ENCODE measurements at regions not wholly inside any gene's neighbourhood (a gene's known extent, or its start where the extent isn't known, plus 50 kb on each side); places are given as distances from the start of the nearest gene placed in this dataset.
A peak's percentile ranks its signal among the peaks of the same experiment; 100 is the strongest.
"Not testable (repeated sequence)": the region's sequence is repeated elsewhere in the genome, so short reads cannot be mapped to it uniquely, and the experiment has no call there.

DNA sequence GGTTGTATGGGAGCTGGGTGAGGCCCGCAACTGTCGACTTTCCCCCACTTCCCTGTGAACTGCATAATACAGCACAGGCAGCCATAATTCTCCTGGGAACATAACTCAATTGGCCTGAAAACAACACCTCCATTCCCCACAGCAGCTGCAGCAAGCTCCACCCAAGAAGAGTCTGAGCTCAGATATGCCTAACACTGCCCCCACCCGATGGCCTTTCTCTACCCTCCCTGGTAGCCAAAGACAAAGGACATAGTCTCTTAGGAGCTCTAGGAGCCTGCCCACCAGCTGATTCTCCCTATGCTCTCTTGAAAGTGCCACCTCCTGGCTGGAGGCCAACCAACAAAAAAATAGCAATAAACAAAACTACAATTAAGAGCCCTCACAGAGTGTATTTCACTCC, 542.7 kb upstream of the LMO3 start:
- Histone ChIP-seq H3K27me3 (ENCODE audit: insufficient read depth, low read length) (no peaks in the 10 kb centered on the region), H3K9me3 (ENCODE audit: control insufficient read depth in 1 of 2, low read length in 2 of 2) (no peaks in the 10 kb centered on the region), H3K4me3 (ENCODE audit: low read length in 2 of 2) (no peak overlapping the region), H3K36me3 (ENCODE audit: insufficient read depth, low read length) (no peaks in the 10 kb centered on the region), H3K27ac (ENCODE audit: low read depth, low read length) (no peak overlapping the region), H3K4me1 (ENCODE audit: insufficient read depth, low read length) (no peaks in the 10 kb centered on the region)
- ChIA-PET CTCF (ENCODE audit: partially characterized antibody) (no interaction called here), POLR2A (ENCODE audit: partially characterized antibody) (no interaction called here)
- no peak overlapping the region for H3K27ac Mint-ChIP-seq
- peak in 1 of 5 donors; percentile 17 for DNase-seq
- no peak overlapping the region for H3K4me3 Mint-ChIP-seq
- intact Hi-C loops (cut with micrococcal nuclease): no loop called here
- H3K4me1 Mint-ChIP-seq: no peaks in the 10 kb centered on the region
- H3K27me3 Mint-ChIP-seq: no peaks in the 10 kb centered on the region
- peaks cover 4 to 26% (median 18%) of the 10 kb centered on the region in 8 donors for H3K9me3 Mint-ChIP-seq
- no peaks in the 10 kb centered on the region for H3K36me3 Mint-ChIP-seq

DNA sequence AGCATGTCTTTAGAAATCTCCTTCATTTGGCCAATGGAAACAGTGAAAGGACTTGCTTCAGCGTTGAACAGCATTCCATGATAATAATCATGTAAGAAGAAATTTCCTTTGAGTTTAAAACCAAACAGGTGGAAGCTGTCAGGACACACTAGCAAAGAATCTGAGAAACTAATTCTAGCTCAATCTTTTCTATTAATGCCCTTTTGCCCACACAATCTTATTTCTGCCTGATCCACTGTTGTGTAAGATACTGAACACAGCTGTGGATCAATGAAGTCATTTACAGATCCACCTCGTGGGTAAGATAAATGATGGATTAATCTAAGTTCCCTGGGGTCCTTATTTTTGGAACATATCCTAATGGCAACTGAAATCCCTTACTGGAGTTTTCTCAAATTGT, 536.9 kb upstream of the LMO3 start:
- intact Hi-C loops (cut with micrococcal nuclease): no loop called here
- H3K4me1 ChIP-seq (ENCODE audit: insufficient read depth, low read length): no peaks in the 10 kb centered on the region
- Mint-ChIP-seq H3K27ac (no peak overlapping the region), H3K9me3 (peaks cover 1 to 13% (median 5%) of the 10 kb centered on the region in 8 donors), H3K4me3 (no peak overlapping the region), H3K27me3 (no peaks in the 10 kb centered on the region), H3K36me3 (no peaks in the 10 kb centered on the region), H3K4me1 (no peaks in the 10 kb centered on the region)
- H3K27ac ChIP-seq (ENCODE audit: low read depth, low read length): no peak overlapping the region
- H3K9me3 ChIP-seq (ENCODE audit: control insufficient read depth in 1 of 2, low read length in 2 of 2): peaks cover 0 to 3% of the 10 kb centered on the region in 2 donors
- H3K36me3 ChIP-seq (ENCODE audit: insufficient read depth, low read length): no peaks in the 10 kb centered on the region
- no peaks in the 10 kb centered on the region for H3K27me3 ChIP-seq (ENCODE audit: insufficient read depth, low read length)
- ChIA-PET POLR2A (ENCODE audit: partially characterized antibody) (no interaction called here), CTCF (ENCODE audit: partially characterized antibody) (no interaction called here)
- H3K4me3 ChIP-seq (ENCODE audit: low read length in 2 of 2): peak overlapping the region in 1 of 2 donors; percentile 11
- no peak for DNase-seq

DNA sequence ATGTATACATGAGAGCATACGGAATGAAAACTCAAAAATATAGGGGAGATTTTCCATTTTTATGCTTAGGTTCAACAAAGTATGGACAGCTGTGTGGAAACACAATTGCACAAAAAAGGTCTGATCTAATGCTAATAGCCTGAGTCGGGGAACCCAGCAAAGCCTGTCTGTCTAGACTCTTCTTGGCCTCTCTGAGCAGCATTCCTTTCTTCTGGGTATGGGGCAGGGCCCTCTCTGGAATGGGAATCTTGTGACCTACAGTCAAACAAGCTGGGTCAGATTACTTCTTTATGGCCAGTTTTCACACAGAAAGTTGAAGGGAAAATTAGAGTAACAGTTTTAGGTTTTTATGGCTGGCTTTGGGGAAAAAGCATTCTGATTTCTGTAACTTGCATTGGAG, 534.0 kb upstream of the LMO3 start:
- Mint-ChIP-seq H3K27ac (no peak overlapping the region), H3K36me3 (no peaks in the 10 kb centered on the region), H3K4me1 (no peaks in the 10 kb centered on the region)

DNA sequence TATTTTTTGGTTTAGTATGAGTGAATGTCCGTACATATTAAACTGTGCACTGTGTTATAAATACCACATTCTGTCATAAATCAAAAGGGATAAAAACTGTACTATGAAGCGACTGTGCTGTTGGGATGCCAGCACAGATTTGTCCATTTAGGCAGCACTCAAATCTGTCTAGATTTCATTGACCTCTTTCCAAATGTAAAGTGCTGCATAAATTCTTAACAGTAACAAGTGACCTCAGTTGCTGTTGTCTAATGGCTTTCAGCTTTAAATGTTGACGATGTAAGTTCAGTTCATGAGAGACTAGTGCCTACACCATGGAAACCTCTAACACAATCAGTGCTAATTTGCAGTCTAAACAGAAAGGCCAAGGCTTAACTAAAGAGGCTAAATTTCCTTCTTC, 531.4 kb upstream of the LMO3 start:
- Histone ChIP-seq H3K36me3 (ENCODE audit: insufficient read depth, low read length) (no peaks in the 10 kb centered on the region), H3K27me3 (ENCODE audit: insufficient read depth, low read length) (no peaks in the 10 kb centered on the region), H3K4me1 (ENCODE audit: insufficient read depth, low read length) (no peaks in the 10 kb centered on the region), H3K4me3 (ENCODE audit: low read length in 2 of 2) (no peak overlapping the region), H3K27ac (ENCODE audit: low read depth, low read length) (no peak overlapping the region), H3K9me3 (ENCODE audit: control insufficient read depth in 1 of 2, low read length in 2 of 2) (peaks cover 0 to 3% of the 10 kb centered on the region in 2 donors)
- Mint-ChIP-seq H3K4me3 (no peak overlapping the region), H3K27ac (no peak overlapping the region), H3K4me1 (no peaks in the 10 kb centered on the region), H3K36me3 (no peaks in the 10 kb centered on the region), H3K27me3 (no peaks in the 10 kb centered on the region), H3K9me3 (peaks cover 0 to 9% (median 2%) of the 10 kb centered on the region in 8 donors)
- POLR2A ChIA-PET (ENCODE audit: partially characterized antibody): no interaction called here
- no peak for DNase-seq
- intact Hi-C loops (cut with micrococcal nuclease): no loop called here
- CTCF ChIA-PET (ENCODE audit: partially characterized antibody): no interaction called here

More for the DNA sequence above, 534.0 kb upstream of the LMO3 start:
- H3K27me3 ChIP-seq (ENCODE audit: insufficient read depth, low read length): no peaks in the 10 kb centered on the region
- POLR2A ChIA-PET (ENCODE audit: partially characterized antibody): no interaction called here
- H3K4me3 ChIP-seq (ENCODE audit: low read length in 2 of 2): no peak overlapping the region
- intact Hi-C loops (cut with micrococcal nuclease): no loop called here
- H3K9me3 ChIP-seq (ENCODE audit: control insufficient read depth in 1 of 2, low read length in 2 of 2): peaks cover 0 to 3% of the 10 kb centered on the region in 2 donors
- no peak for DNase-seq
- Mint-ChIP-seq H3K4me3 (no peak overlapping the region), H3K27me3 (no peaks in the 10 kb centered on the region), H3K9me3 (peaks cover 0 to 13% (median 2%) of the 10 kb centered on the region in 8 donors)
- no peak overlapping the region for H3K27ac ChIP-seq (ENCODE audit: low read depth, low read length)
- CTCF ChIA-PET (ENCODE audit: partially characterized antibody): no interaction called here
- H3K4me1 ChIP-seq (ENCODE audit: insufficient read depth, low read length): no peaks in the 10 kb centered on the region
- H3K36me3 ChIP-seq (ENCODE audit: insufficient read depth, low read length): no peaks in the 10 kb centered on the region

DNA sequence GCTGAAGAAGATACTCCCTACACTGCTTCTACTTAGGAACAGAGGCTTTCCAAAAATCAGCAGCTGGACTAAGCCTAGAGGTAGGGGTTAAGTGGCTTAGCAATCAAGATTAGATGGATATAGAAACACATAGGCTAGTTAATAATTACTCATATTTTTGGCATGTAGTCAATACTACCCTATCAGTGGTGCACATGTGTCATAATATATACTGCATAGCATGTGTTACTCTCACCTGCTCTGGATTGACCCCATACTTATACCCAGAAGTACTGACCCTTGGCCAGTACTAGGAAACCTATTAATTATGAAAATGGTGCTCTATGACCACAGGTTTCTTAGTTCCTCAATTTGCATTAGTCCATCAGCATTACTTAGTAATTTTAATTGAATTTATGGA, 528.4 kb upstream of the LMO3 start:
- ChIA-PET POLR2A (ENCODE audit: partially characterized antibody) (no interaction called here), CTCF (ENCODE audit: partially characterized antibody) (no interaction called here)
- no peak overlapping the region for H3K27ac Mint-ChIP-seq
- no peaks in the 10 kb centered on the region for H3K36me3 Mint-ChIP-seq
- no peak overlapping the region for H3K27ac ChIP-seq (ENCODE audit: low read depth, low read length)
- no peaks in the 10 kb centered on the region for H3K27me3 ChIP-seq (ENCODE audit: insufficient read depth, low read length)
- no peak for DNase-seq
- no peaks in the 10 kb centered on the region for H3K36me3 ChIP-seq (ENCODE audit: insufficient read depth, low read length)
- no peaks in the 10 kb centered on the region for H3K27me3 Mint-ChIP-seq
- H3K4me1 Mint-ChIP-seq: no peaks in the 10 kb centered on the region
- H3K4me1 ChIP-seq (ENCODE audit: insufficient read depth, low read length): no peaks in the 10 kb centered on the region
- peaks cover 0 to 4% of the 10 kb centered on the region in 2 donors for H3K9me3 ChIP-seq (ENCODE audit: control insufficient read depth in 1 of 2, low read length in 2 of 2)
- intact Hi-C loops (cut with micrococcal nuclease): no loop called here
- H3K9me3 Mint-ChIP-seq: peaks cover 0 to 3% (median under 1%) of the 10 kb centered on the region in 8 donors
- H3K4me3 Mint-ChIP-seq: no peak overlapping the region
- no peak overlapping the region for H3K4me3 ChIP-seq (ENCODE audit: low read length in 2 of 2)

DNA sequence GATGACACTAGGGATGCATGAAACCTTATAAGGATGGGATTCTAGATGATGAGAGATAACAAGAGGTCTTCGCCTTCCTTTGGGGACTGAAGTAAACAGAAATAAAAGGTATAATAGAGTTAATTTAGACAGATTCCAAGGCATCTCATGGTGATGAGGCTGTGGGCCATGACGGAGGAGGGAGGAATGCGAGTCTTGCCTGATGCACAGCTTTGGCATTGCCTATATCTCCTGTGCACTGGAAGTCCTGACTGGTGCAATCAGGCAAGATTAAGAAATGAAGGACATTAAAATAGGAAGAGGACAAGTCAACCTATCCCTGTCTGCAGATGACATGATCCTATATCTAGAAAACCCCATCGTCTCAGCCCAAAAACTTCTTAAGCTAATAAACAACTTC, 526.4 kb upstream of the LMO3 start:
- no peak overlapping the region for H3K4me3 ChIP-seq (ENCODE audit: low read length in 2 of 2)
- H3K36me3 Mint-ChIP-seq: no peaks in the 10 kb centered on the region
- H3K9me3 ChIP-seq (ENCODE audit: control insufficient read depth in 1 of 2, low read length in 2 of 2): peaks cover 0 to 4% of the 10 kb centered on the region in 2 donors
- H3K36me3 ChIP-seq (ENCODE audit: insufficient read depth, low read length): no peaks in the 10 kb centered on the region
- H3K27ac ChIP-seq (ENCODE audit: low read depth, low read length): no peak overlapping the region
- H3K4me3 Mint-ChIP-seq: no peak overlapping the region
- no peak overlapping the region for H3K27ac Mint-ChIP-seq
- H3K27me3 ChIP-seq (ENCODE audit: insufficient read depth, low read length): no peaks in the 10 kb centered on the region
- peaks cover 0 to 3% (median 0%) of the 10 kb centered on the region in 8 donors for H3K9me3 Mint-ChIP-seq
- ChIA-PET POLR2A (ENCODE audit: partially characterized antibody) (no interaction called here), CTCF (ENCODE audit: partially characterized antibody) (no interaction called here)
- no peak for DNase-seq
- no peaks in the 10 kb centered on the region for H3K27me3 Mint-ChIP-seq
- no peaks in the 10 kb centered on the region for H3K4me1 ChIP-seq (ENCODE audit: insufficient read depth, low read length)
- no peaks in the 10 kb centered on the region for H3K4me1 Mint-ChIP-seq
- intact Hi-C loops (cut with micrococcal nuclease): no loop called here

DNA sequence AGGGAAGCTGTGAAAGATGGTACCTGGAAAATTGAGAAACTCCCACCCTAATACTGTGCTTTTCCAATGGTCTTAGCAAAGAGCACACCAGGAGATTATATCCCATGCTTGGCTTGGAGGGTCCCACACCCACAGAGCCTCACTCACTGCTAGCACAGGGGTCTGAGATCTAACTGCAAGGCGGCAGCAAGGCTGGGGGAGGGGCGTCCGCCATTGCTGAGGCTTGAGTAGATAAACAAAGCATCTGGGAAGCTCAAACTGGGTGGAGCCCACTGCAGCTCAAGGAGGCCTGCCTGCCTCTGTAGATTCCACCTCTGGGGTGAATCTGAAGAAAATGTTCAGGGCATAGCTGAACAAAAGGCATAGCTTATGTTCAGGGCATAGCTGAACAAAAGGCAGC, 510.6 kb upstream of the LMO3 start:
- H3K27ac Mint-ChIP-seq; intact Hi-C loops (cut with micrococcal nuclease); H3K36me3 ChIP-seq (ENCODE audit: insufficient read depth, low read length); H3K4me1 Mint-ChIP-seq; H3K27me3 ChIP-seq (ENCODE audit: insufficient read depth, low read length); H3K9me3 ChIP-seq (ENCODE audit: control insufficient read depth in 1 of 2, low read length in 2 of 2); H3K27ac ChIP-seq (ENCODE audit: low read depth, low read length); DNase-seq; POLR2A ChIA-PET (ENCODE audit: partially characterized antibody); H3K4me3 ChIP-seq (ENCODE audit: low read length in 2 of 2); H3K36me3 Mint-ChIP-seq; H3K4me1 ChIP-seq (ENCODE audit: insufficient read depth, low read length); H3K4me3 Mint-ChIP-seq; H3K27me3 Mint-ChIP-seq; CTCF ChIA-PET (ENCODE audit: partially characterized antibody): not testable (repeated sequence)
- H3K9me3 Mint-ChIP-seq: peaks cover 5 to 19% (median 10%) of the 10 kb centered on the region in 8 donors

DNA sequence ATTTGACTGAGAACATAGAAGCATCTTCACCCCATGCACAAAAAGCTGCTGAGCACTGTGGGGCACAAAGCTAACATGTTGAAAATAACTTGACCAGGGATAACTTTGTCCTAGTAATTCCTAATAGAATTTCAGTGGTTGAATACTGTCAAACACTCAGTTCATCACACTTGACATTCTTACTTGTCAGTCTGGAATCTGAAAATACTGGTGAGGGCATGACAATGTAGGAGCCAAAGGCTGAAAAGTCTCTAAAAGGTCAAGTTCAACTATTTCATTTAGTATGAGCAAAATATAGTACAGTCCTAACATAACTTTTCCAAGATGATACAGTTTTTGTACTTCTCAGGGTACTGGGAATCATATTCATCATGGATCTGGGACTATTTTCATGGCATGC, 504.4 kb upstream of the LMO3 start:
- Mint-ChIP-seq H3K9me3 (peaks cover 3 to 11% (median 8%) of the 10 kb centered on the region in 8 donors), H3K27ac (no peak overlapping the region), H3K27me3 (no peaks in the 10 kb centered on the region), H3K36me3 (no peaks in the 10 kb centered on the region), H3K4me1 (no peaks in the 10 kb centered on the region), H3K4me3 (no peak overlapping the region)
- Histone ChIP-seq H3K36me3 (ENCODE audit: insufficient read depth, low read length) (no peaks in the 10 kb centered on the region), H3K27ac (ENCODE audit: low read depth, low read length) (no peak overlapping the region), H3K9me3 (ENCODE audit: control insufficient read depth in 1 of 2, low read length in 2 of 2) (no peaks in the 10 kb centered on the region), H3K4me1 (ENCODE audit: insufficient read depth, low read length) (no peaks in the 10 kb centered on the region), H3K4me3 (ENCODE audit: low read length in 2 of 2) (no peak overlapping the region), H3K27me3 (ENCODE audit: insufficient read depth, low read length) (no peaks in the 10 kb centered on the region)
- intact Hi-C loops (cut with micrococcal nuclease): no loop called here
- ChIA-PET POLR2A (ENCODE audit: partially characterized antibody) (no interaction called here), CTCF (ENCODE audit: partially characterized antibody) (no interaction called here)
- DNase-seq: no peak

All from CD4-positive, alpha-beta memory T cell (primary cell).